ENCODE measurements at regions not wholly inside any gene's neighbourhood (a gene's known extent, or its start where the extent isn't known, plus 50 kb on each side); places are given as distances from the start of the nearest gene placed in this dataset.
"Not testable (repeated sequence)": the region's sequence is repeated elsewhere in the genome, so short reads cannot be mapped to it uniquely, and the experiment has no call there.

DNA sequence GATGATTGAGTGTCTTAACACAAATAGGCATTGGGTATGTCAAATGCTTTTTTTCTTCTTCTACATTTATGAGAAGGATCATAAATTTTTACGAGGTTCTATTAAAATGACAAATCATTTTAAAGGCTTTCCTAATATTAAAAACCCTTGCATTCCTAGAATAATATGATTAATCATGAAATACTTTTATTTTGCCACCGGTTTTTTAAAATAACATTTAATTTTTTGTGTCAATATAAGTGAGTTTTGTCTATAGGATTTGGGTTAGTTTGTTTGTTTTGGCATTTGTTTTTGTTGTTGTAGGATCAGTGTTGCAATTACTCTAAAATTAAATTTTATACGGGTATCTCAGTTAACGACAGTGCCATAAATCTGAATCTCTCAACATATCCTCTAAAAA, 169.7 kb upstream of the STK26 start:
- no peak overlapping the region for H3K4me3 ChIP-seq (ENCODE audit: low read depth, poor library complexity, severe bottlenecking)
- no peak for DNase-seq (ENCODE audit: low spot score in 2 of 2)
- intact Hi-C loops (cut with DNase I; ENCODE audit: low total_unique reads), result no loop called here
- 71 to 82% methylated on average over 4 of the region's 4 CpGs for WGBS, 2 donors
- TF ChIP-seq, protein P1, sequence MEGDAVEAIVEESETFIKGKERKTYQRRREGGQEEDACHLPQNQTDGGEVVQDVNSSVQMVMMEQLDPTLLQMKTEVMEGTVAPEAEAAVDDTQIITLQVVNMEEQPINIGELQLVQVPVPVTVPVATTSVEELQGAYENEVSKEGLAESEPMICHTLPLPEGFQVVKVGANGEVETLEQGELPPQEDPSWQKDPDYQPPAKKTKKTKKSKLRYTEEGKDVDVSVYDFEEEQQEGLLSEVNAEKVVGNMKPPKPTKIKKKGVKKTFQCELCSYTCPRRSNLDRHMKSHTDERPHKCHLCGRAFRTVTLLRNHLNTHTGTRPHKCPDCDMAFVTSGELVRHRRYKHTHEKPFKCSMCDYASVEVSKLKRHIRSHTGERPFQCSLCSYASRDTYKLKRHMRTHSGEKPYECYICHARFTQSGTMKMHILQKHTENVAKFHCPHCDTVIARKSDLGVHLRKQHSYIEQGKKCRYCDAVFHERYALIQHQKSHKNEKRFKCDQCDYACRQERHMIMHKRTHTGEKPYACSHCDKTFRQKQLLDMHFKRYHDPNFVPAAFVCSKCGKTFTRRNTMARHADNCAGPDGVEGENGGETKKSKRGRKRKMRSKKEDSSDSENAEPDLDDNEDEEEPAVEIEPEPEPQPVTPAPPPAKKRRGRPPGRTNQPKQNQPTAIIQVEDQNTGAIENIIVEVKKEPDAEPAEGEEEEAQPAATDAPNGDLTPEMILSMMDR (IDR thresholded peaks at IDR 0.05), result no peak
- no peak for TF ChIP-seq POLR2A (IDR thresholded peaks at IDR 0.05)

DNA sequence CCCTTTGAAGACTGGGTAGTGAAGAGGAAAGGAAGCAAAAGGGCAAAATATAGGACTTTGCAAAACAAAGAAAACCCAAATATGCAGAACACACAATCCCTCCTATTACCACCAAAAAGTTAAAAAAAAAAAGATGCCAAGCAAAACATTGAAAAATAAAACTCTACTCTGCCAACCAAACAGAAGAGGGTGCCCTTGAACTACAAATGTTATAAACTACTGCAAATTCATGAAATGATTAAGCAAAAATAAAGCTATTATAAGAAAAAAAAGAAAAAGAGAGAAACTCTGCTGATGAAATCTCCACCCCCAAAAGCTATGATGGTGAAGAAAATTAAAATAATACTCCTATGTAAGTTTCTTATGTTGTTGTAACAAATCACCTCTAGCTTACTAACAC, 168.5 kb upstream of the STK26 start:
- intact Hi-C loops (cut with DNase I; ENCODE audit: low total_unique reads), result no loop called here
- H3K4me3 ChIP-seq (ENCODE audit: low read depth, poor library complexity, severe bottlenecking), result no peak overlapping the region
- TF ChIP-seq, protein P1 (IDR thresholded peaks at IDR 0.05), result no peak
- no peak for TF ChIP-seq POLR2A (IDR thresholded peaks at IDR 0.05)
- DNase-seq (ENCODE audit: low spot score in 2 of 2), result no peak

DNA sequence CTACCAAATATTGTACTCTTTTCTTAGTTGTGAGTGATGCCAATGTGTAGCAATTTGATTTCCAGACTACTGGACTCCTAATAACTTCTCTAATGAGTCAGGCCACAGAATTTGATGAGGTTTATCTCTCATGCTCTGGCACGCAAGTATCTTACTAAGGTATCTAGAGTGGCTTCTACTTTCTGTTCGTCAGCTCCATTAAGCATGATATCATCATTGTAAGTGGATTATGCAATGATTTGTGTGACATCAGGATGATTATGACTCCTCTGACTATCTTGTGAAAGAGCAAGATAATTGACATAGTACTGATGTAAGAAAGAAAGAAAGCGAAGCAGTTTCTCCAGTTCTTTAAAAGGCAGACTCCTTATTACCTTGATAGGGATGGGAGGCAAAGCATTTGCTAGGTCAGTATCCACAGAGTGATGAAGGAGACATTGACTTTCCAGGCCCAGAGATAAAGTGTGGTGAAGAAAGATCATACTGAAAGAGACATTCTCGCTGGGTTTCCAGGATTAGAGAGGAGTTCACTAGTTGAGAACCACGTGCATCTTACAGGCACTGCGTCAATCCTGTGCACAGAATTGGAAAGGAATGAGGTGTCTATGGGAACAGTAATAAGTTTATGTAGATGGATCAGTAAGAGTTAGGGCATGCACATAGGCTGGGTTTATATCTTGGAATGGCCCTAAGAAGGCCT, 161.9 kb upstream of the STK26 start:
- WGBS, 2 donors, result 72 to 90% methylated on average over 6 of the region's 6 CpGs
- TF ChIP-seq, protein P1 (IDR thresholded peaks at IDR 0.05), result no peak
- TF ChIP-seq POLR2A (IDR thresholded peaks at IDR 0.05), result no peak
- intact Hi-C loops (cut with DNase I; ENCODE audit: low total_unique reads), result no loop called here
- no peak for DNase-seq (ENCODE audit: low spot score in 2 of 2)
- no peak overlapping the region for H3K4me3 ChIP-seq (ENCODE audit: low read depth, poor library complexity, severe bottlenecking)

DNA sequence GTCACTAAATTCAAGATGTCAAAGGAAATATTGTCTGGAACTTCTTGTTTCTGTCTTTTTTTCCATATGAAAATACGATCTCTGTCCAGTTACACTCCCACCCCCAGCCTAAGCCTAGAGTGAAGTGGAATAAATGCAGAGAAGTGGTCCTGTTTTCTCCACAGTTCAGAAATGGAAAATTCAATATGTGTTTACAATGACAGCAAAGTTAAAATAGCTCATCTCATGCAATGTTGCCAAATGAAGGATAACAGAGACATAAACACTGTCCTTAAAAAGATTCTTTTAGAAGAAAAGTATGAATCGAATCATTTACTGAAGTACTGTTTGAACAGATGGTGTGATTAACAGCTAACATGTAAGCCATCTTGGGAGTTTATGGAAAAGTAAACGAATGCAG, 160.8 kb upstream of the STK26 start:
- no peak for TF ChIP-seq POLR2A (IDR thresholded peaks at IDR 0.05)
- TF ChIP-seq, protein P1 (IDR thresholded peaks at IDR 0.05), result no peak
- no peak for DNase-seq (ENCODE audit: low spot score in 2 of 2)
- 60 to 76% methylated on average over 3 of the region's 3 CpGs for whole genome bisulfite sequencing, 2 donors
- H3K4me3 ChIP-seq (ENCODE audit: low read depth, poor library complexity, severe bottlenecking), result no peak overlapping the region
- intact Hi-C loops (cut with DNase I; ENCODE audit: low total_unique reads), result no loop called here

DNA sequence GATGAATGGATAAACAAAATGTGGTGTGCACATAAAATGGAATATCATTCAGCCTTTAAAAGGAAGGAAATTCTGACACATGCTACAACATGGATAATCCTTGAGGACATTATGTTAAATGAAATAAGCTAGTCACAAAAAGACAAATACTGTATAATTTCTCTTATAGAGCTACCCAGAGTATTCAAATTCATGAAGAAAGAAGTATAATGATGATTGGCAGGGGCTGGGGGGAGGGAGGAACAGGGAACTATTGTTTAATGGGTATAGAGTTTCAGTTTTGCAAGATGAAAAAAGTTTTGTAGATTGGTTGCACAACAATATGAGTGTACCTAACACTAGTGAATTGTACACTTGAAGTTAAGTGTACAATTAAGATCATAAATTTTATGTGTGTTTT, 153.9 kb upstream of the STK26 start:
- no peak overlapping the region for H3K4me3 ChIP-seq (ENCODE audit: low read depth, poor library complexity, severe bottlenecking)
- intact Hi-C loops (cut with DNase I; ENCODE audit: low total_unique reads), result no loop called here
- no peak for DNase-seq (ENCODE audit: low spot score in 2 of 2)
- TF ChIP-seq, protein P1 (IDR thresholded peaks at IDR 0.05), result no peak
- no peak for TF ChIP-seq POLR2A (IDR thresholded peaks at IDR 0.05)

DNA sequence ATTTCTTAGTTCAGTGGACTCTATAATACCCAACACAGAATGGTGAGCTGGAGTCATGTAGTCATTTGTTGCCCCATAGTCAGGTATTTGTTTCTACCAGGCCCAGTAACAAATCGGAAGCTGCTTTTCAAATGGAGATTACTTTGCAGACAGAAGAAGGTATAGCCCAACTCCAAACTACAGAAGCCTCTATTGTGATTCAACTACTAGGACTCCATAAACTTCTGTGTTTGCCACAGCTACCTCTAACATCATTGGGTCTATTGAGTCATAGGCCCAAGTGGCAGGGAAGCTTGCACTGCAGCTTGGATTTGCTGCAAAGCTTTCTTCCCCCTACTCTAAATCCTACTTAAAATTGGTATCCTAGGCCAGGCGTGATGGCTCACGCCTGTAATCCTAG, 148.8 kb upstream of the STK26 start:
- no peak for TF ChIP-seq POLR2A (IDR thresholded peaks at IDR 0.05)
- TF ChIP-seq, protein P1 (IDR thresholded peaks at IDR 0.05), result no peak
- intact Hi-C loops (cut with DNase I; ENCODE audit: low total_unique reads), result no loop called here
- WGBS, 2 donors, result 88 to 92% methylated on average over 3 of the region's 3 CpGs
- H3K4me3 ChIP-seq (ENCODE audit: low read depth, poor library complexity, severe bottlenecking), result no peak overlapping the region
- DNase-seq (ENCODE audit: low spot score in 2 of 2), result no peak

DNA sequence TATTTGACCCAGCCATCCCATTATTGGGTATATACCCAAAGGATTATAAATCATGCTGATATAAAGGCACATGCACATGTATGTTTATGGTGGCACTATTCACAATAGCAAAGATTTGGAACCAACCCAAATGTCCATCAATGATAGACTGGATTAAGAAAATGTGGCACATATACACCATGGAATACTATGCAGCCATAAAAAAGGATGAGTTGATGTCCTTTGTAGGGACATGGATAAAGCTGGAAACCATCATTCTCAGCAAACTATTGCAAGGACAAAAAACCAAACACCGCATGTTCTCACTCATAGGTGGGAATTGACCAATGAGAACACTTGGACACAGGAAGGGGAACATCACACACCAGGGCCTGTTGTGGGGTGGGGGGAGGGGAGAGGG, 147.3 kb upstream of the STK26 start:
- DNase-seq (ENCODE audit: low spot score in 2 of 2); intact Hi-C loops (cut with DNase I; ENCODE audit: low total_unique reads); H3K4me3 ChIP-seq (ENCODE audit: low read depth, poor library complexity, severe bottlenecking): not testable (repeated sequence)
- WGBS, 2 donors, result 83 to 100% methylated on average over 1 of the region's 1 CpG
